GM19467 (cell line): ENCODE measurements at regions not wholly inside any gene's neighbourhood (a gene's known extent, or its start where the extent isn't known, plus 50 kb on each side); places are given as distances from the start of the nearest gene placed in this dataset.

Source experiments
- ATAC-seq: cut with Tn5 transposase; IDR thresholded peaks from one replicate; pipeline ENCODE4 v1.9.1; 2021; ENCODE audit warnings: mild to moderate bottlenecking, moderate library complexity; ENCODE audit not compliant: unreplicated experiment

- no peak for ATAC-seq
These were observed 67.3 kb upstream of the ERRFI1 start for GRCh38 chr1:8093221-8093980.

- no peak for ATAC-seq
These were observed 66.5 kb upstream of the ERRFI1 start for GRCh38 chr1:8092657-8093056.

DNA sequence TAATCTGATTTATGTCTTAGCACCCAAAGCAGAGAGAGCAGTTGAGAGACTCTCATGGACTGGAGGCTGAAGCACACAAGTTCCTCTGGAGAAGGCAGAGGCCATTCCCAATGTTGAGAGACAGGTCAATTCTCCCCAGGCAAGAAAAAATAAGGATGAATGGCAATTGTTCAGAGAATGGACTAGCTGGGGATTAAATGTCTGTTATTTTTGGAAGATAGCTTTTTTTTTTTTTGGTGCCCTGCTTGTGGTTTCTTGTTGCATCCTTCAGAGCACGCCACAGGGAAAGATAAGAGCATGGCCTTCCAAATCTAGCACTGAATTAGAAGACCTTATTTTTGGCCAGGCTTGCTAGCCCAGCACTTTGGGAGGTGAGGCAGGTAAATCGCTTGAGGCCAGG, 65.6 kb upstream of the ERRFI1 start:
- ATAC-seq: no peak

- no peak for ATAC-seq
These were observed 64.2 kb upstream of the ERRFI1 start for GRCh38 chr1:8090241-8090702.

DNA sequence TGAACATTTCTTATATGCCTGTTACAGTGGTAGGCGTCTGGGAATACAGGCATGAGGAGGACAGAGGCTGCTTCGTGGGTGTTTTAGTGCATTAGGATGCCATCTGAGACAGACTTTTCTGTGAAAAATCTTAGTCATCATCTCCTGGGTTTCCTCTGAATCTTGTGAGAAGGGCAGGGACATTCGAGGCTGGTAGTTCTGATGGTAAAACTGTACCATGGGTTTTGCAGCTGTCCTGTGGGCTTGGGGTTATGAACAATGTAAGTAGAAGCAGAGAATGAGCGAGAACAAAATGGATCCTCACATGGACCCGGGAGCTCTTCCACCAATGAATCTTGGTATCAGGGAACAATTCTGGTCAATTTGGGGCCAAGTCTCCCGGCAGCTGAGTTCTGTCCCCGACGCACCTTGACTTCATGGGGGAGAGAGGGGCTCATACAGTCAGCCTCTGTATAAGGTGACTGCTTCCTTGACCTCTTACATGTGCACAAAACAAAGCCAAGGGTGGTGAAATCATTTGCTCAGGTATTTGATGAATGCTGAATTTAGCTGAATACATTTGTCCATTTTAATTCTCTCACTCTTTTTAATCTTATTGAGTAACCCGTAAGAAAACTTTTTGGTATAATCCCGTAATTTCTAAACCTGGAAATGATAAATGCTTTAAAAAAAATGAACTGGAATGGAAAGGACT, 63.6 kb upstream of the ERRFI1 start:
- no peak for ATAC-seq

DNA sequence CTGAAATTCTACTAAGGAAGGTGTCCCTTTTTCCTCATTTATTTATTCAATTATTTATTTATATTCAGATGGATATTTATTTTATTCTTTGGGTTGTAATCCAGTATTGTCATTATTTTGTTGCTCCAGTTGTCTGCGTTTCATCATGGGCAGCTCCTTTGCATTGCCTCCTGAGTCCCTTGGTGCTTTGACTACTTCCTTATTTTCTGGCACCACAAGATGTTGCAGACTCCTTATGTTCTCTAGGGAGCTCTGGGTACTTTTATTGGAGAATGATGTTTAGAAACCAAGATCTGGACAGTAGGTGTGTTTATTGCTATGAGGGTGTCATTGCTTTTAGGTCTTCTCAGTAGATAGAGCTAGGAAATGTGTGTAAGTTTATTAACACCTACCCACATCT, 59.9 kb upstream of the ERRFI1 start:
- ATAC-seq: no peak

DNA sequence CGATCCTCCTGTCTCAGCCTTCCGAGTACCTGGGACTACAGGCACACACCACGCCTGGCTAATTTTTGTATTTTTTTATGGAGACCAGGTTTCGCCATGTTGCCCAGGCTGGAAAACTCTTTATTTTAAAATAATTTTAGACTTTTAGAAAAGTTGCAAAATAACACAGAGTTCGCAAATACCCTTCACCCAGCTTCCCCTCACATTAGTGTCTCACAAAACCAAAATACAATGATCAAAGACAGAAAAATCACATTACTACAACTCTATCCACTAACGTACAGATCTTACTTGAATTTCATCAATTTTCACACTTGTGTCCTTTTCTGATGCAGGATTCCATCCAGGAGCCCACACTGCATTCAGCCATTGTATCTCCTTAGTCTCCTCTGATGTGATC, 58.8 kb upstream of the ERRFI1 start:
- ATAC-seq: no peak

- no peak for ATAC-seq
These were observed 57.8 kb upstream of the ERRFI1 start for GRCh38 chr1:8083739-8084484.

- ATAC-seq: no peak
These were observed 56.8 kb upstream of the ERRFI1 start for GRCh38 chr1:8082945-8083344.

DNA sequence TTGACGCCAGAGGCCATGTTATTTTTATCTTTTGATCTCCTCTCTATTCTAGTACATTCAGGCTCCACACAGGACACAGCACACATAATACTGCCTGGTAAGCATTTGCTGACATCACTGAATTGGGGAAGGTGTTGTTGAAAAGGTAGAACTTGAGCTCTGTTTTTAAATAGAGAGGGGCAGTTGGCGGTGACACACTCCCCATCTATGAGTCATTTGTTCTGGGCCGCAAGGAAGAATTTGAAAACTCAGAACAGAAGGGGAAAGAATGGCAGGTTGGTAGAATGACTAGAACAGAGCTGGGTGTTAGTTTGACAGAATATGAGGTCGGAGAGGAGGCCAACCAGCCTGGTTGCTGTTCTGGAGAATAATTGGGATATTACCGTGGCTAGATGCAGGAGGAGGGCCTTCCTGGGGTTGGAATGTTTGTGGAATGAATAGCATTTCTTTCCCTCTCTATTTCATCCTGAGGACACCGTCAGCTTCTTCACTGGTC, 52.1 kb upstream of the ERRFI1 start:
- ATAC-seq: no peak

- ATAC-seq: no peak
These were observed 51.5 kb upstream of the ERRFI1 start for GRCh38 chr1:8077602-8078001.

DNA sequence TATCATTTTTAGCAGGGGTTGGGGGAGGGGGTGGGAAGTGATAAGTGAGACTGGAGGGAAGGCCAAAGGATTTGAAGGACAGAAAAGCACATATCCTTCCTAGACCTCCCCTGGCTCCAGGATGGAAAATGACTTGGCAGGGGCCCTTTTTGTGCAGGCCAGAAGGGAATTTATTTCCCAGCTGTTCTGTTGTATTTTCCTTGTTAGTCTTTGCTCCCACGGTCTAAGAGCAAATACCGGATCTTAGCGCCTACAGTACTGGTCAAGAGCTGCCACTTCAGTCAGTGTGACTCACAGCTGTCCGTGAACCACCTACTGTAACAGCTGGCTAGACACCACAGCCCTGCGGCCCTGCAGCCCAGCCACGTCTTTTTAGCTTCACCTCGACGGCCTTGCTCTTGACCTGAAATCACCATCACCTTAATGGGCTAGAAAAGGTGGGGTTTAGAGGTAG, 51.0 kb upstream of the ERRFI1 start:
- no peak for ATAC-seq

DNA sequence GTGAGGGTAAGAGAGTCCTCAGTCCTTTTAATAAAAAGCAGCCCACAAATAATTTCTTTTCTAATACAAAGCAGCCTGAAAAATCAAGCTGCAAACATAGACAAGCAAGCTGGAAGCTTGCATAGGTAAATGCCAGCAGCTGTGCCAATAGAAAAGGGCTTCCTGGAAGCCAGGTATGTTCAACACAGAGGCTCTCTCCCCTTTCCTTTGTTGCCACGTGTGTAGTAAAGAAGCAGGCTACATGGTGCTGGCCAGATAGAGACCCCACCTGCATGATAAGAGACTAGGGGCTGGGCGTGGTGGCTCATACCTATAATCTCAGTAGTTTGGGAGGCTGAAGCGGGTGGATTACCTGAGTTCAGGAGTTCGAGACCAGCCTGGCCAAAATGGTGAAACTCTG, 50.1 kb upstream of the ERRFI1 start:
- ATAC-seq: no peak
